Hematopoietic multipotent progenitor cell (in vitro differentiated cells): ENCODE measurements at regions not wholly inside any gene's neighbourhood (a gene's known extent, or its start where the extent isn't known, plus 50 kb on each side); places are given as distances from the start of the nearest gene placed in this dataset.

Source experiments
- DNase-seq, 3 donors: peaks; one replicate each; pipeline ENCODE4 v3.0.0-alpha.2; 2011 to 2015; ENCODE audit warnings: low read depth in 2 of 3, low spot score in 2 of 3

DNA sequence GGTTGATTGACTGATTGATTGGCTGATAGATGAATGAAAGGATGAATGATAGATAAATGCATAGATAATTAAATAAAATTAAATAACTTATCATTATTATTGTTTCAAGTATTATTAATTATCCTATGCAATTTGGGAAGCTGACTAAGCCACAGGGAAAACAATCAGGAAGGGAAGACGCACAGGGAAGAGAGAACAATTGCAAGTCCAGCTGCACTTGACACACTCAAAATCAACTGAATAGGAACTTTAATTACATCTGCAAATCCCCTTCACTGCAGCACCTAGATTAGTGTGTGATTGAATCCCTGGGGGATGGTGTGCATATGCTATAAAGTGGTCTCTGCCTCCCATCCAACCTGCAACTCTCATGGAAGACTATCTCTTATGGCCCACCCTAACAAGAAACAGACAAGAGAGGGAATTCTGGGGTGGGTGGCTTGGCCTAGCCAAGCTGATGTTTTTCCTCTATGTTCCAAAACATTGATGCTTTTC is 161.1 kb upstream of the FGGY start:
- DNase-seq, result no peak

DNA sequence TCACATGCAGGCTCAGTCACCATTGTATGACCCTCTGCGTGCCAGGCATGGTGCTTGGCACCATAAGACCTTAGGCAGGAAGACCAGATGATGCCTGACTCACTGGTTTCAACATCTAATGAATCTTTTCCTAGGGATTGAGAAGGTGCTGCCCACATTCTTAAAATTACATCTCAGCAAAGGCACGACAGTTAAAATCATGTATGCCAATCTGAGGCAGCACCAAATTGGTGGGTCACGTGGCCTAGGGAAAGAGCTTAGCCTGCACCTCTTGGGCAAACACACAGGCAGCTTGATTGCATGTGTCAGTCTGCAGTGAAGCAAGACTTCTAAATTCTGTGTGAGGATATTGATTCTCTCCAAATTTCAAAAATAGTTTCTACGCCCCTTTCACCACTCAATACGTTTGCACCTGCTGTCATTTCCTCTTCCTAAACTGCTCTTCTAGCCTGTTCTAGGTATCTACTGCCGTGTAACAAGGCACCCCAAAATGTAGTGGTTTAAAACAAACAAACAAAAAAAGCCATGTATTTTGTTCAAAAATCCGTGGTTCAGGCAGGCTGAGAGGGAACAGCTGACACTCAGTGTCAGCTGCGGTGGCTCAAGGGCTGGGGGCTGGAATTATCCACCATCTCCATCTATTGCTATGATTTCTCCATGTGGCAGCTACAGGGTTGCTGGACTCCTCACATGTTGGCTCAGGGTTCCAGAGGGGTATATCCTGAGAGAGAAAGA is 160.2 kb upstream of the FGGY start:
- DNase-seq, result no peak

DNA sequence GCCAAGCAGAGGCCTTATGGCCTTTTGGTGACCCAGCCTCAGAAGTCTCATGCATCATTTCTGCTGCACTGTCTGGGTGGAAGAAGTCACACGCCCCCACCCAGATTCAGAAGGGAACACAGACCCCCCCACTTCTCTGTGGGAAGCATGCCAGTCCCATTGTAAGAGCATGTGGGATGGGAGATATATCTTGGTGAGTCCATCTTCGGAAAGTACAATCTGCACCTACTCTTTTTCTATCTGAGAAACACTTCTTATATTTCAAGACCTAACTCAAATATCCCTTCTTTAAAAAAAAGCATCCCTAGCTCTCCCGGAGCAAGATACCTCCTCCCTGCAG is 159.6 kb upstream of the FGGY start:
- no peak for DNase-seq

DNA sequence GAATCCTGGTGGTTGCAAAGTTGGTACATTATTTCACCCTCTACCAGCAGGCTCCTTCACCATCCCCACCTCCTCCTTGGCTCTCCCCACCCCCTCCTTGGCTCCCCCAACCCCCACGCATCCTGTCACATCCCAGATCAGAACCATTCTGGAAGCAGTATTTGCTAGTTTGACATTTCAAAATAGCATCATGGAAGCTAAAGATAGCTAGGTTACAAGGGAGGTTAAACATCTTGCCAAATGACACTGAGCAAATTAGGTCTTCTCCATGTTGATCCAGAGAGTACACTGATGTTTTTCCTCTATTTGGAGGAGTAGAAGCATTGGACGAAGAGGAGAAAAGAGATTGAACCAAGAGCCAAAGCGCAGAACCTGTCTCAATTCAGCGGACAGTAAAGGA is 158.9 kb upstream of the FGGY start:
- no peak for DNase-seq

DNA sequence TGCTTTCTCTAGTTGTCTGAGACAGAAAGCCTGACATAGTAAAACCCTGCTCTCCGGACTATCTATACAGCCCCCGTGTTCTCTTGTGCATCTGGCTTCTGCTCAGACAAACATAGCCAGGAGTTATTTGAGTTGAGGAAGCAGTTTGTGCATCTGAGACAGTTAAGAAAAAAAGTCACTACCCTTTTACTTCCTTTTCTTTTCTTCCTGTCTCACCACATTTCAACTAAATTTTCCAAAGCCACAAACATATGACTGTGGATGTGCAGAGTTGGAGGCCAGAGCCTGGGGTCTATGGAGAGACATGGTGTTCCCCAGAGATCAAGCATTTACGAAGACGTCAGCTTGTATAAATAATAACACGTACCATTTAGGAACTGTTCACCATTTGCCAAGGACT is 158.5 kb upstream of the FGGY start:
- DNase-seq, result peak in 2 of 3 donors; percentile 22 to 66

DNA sequence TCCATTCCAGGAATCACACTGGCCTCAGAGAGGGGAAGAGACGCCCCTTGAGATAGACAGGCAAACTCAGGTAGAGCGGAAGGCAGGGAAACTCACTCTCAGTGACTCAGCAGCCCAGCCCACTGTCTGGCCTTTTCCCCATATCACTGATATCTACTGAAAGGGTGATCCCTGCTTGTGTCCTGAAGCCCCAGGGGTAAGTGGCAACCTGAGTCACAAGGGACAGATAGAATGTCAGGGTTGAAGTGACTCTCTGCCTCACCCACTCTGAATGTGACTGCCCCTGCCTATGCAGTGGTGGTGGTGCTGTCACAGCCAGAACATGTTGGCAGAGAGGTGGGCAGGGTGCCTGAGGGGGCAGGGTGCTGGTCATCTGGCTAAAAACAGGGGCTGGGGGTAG is 157.5 kb upstream of the FGGY start:
- DNase-seq, result no peak

DNA sequence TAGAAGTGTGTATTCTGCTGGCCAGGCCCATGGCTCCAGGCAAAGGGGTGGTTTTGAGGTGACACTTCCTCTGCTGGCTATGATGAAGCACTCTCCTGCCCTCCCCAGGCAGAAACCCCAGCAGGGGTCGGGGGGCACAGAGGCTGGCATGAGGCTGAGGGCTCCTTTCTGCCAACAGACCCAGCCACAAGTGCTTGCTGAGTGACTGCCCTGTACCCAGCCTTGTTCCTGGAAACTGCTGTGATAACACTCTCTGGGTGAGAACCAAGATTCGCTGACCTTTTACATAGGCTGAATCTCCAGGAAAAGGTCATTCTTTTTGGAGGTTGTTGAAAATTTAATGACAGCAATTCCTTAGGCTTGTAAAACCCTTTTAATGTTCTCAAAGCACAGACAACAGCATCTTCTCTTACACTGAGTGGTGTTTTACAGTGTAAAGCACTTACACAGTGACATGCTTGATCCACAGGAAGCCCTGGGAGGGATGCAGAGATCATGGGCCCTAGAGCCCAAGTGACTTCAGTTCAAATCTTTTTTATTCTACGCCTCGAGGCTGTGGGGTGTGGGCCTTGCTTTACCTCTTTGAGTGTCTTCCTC is 155.5 kb upstream of the FGGY start:
- no peak for DNase-seq

DNA sequence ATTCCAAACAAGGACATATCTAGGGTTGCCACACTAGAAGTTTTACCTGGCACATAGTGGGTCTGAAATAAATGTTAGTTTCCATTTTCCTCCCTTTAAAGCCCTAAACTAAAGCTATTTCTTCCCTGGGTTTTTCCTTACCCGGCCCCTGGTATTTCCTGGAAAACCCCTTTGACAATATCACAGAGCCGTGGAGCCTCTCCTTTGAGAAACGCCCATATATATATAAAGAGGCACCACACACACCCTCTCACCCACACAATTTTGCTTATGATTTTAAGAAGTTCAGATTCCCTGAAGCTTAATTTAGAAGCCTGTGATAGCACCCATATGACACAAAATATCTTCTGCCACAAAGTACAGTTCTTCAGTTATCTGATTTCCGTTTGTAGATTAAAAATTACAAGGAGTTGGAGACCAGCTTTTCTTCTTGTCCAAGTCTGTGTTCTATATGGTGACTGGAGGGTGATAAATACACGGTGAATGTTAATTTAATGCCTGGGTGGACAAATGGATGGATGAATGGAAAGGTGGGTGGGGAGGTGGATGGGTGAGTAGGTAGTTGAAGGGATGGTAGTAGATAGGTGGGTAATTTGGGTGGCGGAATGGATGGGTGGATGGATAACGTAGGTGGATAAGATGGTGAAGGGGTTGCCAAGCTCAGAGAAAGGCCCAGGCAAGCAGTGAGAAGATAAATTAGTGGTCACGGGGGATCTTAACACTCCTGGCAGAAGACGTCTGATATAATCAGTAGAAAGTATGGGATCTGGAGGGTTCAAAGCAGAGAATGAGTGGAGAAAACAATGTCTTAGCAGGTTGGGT is 154.4 kb upstream of the FGGY start:
- no peak for DNase-seq

DNA sequence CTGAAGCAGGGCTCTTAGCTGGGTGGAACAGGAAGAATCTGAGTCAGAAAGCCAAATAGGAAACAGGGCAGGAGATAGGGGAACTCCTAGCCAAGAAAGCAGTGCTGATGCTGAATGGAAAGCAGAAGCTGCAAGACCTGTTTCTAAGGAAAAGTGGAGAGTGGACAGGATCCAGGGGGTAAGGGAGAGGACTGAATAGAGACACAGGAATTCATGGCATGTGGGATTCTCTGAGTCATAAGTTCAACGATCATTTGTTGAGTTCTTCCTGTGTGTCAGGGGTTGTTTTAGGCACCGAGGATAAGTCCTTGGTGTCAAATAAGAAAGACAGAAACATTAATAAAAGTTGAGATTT is 153.8 kb upstream of the FGGY start:
- peak in 2 of 3 donors; percentile 58 for DNase-seq

DNA sequence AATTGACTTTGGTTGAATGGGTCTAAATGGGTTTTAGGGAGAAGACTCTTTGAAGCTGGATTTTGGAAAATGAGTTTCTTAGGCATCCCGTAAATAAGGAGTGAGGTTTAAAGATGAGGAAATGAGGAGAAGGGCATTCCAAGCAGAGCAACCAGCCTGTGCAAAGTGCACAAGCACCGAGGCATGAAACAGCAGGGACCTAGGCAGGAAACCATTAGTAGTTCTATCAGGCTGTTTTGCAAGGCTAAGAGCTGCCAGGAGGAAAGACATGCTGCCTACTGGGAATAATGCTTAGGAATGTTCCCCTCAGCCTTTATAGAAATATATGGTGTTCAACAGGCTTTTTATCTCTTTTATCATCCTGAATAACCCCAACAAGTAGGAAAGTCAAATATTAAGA is 153.1 kb upstream of the FGGY start:
- DNase-seq, result no peak

DNA sequence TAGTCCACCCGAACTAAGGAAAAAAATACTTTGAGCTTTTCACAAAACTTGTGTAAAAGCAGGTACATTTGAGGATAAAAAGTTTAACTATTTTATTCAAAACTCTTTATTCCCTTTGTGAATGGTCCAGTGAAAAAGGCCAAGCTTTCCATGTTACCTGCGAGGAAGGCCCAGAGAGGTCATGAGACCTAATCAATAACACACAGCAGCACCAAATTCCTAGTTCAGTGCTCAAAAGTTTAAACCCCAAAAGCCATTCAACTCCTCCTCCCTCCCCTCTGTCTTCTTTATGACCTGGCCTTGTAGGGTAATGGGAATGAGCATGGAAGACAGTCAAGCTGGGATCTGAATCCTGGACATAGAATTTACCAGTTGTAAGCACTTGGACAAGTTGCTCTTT is 151.9 kb upstream of the FGGY start:
- DNase-seq, result no peak

DNA sequence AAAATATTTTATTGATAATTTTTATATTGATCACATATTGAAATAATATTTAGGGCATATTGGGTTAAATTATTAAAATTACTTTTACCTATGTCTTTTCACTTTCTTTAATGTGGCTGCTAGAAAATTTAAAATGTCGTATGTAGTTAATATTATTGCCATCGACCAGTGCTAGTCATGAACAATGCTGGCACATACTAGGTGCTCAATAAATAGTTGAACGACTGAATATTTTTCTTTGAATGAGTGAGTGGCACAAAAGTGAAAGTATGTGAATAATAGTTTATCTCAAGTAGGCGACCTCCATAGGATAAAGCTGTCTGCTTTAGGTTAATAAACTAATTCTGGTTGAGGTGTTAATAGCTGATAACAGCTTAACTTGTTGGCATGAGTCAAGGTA is 150.8 kb upstream of the FGGY start:
- peak in 1 of 3 donors; percentile 6 for DNase-seq

DNA sequence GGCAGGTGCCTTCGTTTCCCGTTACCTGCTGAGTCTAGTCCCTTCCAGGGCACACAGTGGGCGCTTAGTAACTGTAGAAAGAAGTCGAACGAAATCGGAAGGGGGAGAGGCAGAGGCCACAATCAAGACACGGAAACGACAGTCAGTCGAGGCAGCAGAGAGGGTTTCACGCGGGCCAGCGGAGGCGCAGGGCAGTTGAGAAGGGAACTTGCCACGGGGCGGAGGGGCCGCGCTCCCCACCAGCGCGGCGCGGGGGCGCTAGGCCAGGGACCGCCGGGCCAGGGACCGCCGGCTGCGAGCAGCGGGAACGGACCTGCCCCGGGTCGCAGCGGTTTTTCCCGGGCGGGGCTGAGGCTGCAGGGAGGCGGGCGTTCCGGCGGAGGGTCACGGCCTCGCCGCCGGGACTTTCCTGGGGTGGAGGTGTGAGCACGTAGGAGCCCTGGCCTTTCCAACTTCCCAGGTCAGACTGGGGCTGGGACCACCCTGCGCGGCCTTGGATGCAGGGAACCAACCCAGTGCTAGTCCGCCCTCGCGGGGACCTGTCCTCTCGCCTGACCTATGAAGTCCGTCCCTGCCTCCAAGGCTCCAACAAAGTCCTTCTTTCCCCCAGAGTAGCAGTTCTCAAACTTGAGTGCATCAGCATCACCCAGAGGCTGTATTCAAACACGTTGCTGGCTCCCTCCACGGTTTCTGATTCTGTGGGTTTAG is 150.1 kb upstream of the FGGY start:
- peak; percentile 11 to 46 (median 41) for DNase-seq

DNA sequence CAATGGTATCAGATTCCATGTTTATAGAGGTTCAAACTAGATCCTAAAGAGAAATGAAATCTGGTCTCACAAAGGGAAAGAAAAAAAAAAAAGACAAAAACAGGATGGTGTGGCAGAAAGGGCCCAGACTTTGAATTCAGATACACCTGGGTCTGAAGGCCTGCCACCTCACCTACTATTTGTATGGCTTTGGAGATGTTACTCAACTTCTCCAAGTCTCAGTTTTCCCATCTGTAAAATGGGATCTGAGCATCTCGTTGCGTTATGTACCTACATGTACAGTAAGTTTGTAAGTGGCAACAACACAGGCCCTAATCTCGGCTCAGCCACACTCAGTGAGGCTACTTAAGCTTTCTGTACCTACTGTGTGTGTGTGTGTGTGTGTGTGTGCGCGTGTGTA is 147.5 kb upstream of the FGGY start:
- DNase-seq, result no peak

DNA sequence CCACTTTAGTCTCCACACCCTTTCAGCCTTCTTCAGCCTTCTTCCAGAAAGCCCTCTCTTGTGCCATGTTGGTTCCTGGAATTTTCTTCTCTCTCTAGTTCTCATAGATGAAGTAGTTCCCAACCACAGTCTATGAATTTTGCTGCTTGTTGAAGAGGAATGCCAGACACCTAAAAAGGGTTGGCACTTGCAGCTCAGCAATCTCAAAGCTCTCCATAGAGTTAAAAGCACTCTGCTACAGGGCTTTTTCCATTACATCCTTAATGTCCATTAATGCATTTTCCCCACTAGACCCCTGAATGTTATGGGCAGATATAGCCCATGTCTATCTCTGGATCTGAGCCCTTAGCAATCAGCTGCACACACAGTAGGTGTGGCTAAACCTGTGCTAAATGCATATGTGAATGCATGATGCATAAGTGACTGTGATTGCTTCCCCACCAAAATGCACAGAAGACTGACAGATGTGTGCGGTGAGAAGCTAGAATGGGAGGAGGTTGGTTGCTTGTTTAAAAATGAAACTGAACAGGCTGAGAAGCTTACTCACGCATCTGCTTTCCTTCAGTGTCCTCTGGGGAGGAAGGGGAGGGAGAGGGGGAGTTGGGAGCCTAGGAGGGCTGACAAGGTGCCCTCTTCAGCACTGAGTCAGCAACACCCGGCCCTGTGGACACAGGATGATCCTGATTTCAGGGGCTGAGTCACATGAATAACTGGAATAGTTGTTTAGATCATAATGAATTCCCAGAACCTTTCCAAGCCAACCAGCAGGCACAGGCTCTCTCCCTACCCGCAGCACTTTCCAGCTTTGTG is 146.1 kb upstream of the FGGY start:
- peak in 2 of 3 donors; percentile 62 to 66 for DNase-seq

DNA sequence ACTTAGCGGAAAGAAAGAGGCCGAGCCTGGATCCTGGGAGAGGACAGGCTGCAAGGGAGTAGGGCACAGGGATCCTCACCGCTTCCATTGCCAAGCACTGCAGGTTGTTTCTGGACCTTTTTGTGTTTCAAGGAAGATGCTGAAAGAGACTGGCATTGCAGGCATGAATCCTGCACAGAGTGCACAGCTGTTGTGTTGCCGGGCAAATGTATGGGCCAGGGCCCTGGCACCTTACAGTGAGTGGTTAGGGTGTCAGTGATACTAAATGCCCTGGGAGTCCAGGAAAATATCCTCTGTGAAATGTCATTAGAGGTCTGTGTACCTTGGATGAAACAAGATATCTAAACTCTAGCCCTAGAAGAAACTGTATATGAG is 145.5 kb upstream of the FGGY start:
- DNase-seq, result no peak

DNA sequence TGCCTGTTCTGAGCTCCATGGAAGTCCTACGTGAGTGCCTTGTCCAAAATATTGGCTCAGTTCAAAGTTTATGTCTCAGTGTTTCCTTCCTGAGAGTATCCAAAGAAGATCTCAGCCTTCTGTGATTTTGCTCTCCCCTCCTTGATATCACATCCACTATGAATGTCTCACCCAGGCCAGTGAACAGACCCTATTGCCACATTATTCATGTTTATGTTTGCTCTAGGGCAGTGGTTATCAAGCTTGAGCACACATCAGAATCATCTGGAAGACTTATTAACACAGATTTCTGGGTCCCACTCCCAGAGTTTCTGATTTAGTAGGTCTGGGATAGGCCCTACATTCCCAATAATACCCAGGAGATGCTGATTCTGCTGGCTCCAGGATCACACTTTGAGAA is 145.0 kb upstream of the FGGY start:
- no peak for DNase-seq

DNA sequence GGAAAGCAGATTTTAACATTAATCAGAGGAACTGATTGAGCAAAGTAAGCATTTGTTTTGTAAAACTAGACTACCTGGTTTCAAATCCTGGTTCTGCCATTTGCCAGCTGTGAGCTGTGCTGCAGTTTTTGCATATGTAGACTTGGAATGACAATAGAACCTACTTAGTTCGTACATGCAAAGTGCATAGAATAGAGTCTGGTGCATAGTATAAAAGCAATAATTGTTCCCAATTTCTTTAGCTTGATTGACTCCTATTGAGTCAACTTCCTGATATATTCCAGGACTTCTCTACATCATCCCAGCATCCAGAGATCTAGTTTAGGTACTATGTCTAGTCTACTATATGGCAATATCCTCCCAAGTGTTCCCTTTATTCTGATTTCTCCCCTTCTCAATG is 144.4 kb upstream of the FGGY start:
- DNase-seq, result no peak

DNA sequence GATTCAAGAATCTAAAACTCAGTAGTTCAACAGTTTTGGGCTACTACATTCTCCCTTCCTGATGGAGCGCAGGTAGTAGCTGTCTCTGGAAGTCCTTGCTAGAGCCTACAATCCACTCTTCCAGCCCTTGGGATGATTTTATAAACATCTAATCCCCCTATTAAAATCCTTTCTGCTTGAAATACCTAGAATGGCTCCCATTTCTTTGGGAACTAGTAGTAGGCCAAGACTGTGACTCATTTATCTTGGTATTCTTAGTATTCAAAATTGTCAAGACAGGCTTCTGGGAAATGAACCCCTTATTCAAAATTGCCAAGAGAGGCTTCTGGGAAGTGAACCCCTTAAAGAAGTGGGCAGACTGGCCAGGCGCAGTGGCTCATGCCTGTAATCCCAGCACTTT is 142.5 kb upstream of the FGGY start:
- DNase-seq, result no peak

DNA sequence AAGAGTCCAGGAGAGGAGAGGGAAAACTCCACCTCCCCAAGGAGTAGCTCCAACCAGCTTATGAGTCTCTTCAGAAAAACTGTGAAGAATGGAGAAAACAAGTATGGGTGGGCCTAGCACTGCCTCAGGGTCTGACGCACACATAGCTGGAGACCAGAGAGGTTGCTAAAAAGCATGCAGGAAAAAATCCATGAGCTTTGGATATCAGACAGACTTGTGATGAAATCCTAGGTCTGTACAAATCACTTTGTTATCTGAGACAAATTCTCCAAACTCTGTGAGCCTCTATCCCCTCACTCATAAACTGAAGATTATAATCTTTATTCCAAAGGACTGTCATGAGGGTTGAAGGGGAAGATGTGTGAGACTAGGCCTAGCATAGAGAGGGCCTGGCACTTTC is 141.5 kb upstream of the FGGY start:
- no peak for DNase-seq

DNA sequence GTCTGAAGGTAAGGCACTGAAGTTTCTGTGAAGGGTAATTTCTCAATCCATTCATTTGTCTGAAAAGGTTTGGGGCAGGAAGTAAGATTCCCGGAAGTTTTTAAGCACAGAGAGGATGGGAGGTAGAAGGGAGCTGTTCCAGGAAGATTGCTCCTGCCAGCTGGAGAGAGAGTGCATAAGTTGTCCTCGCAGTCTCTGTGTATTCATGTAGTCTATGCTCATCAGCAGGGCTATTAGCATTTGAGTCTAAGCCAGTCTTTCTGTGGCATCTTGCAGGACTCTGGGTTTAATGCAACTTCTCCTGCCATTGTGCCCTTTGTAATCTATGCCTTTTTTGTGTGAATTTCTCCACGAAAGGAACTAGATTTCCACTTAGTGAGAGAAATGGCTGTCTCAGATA is 140.8 kb upstream of the FGGY start:
- no peak for DNase-seq
